ENCODE measurements at regions not wholly inside any gene's neighbourhood (a gene's known extent, or its start where the extent isn't known, plus 50 kb on each side); places are given as distances from the start of the nearest gene placed in this dataset.

- POLR2A ChIA-PET: no interaction called here
- no peak overlapping the region for H3K27ac Mint-ChIP-seq
- DNase-seq: no peak
Observed at GRCh38 chr2:220011859-220012258, 384.4 kb downstream of the SLC4A3 start.

GRCh38 chr2:220014961-220015360 lies 387.5 kb downstream of the SLC4A3 start:
- no peaks in the 10 kb centered on the region for H3K4me1 Mint-ChIP-seq
- CTCF ChIA-PET: no interaction called here
- no peaks in the 10 kb centered on the region for H3K27me3 Mint-ChIP-seq
- H3K9me3 Mint-ChIP-seq: peaks cover 2% of the 10 kb centered on the region
- no peak overlapping the region for H3K4me3 Mint-ChIP-seq
- H3K27ac Mint-ChIP-seq: no peak overlapping the region
- no peak for ATAC-seq (ENCODE audit: low read depth)
- DNase-seq: no peak
- POLR2A ChIA-PET: no interaction called here
- no peaks in the 10 kb centered on the region for H3K36me3 Mint-ChIP-seq (ENCODE audit: low read depth)
- intact Hi-C loops (cut with micrococcal nuclease): no loop called here
- no peak for TF ChIP-seq CTCF (IDR thresholded peaks at IDR 0.05)

More at GRCh38 chr2:220011859-220012258, 384.4 kb downstream of the SLC4A3 start:
- Mint-ChIP-seq H3K36me3 (ENCODE audit: low read depth) (no peaks in the 10 kb centered on the region), H3K4me3 (no peak overlapping the region), H3K9me3 (peaks cover 2% of the 10 kb centered on the region), H3K4me1 (no peaks in the 10 kb centered on the region), H3K27me3 (no peaks in the 10 kb centered on the region)
- intact Hi-C loops (cut with micrococcal nuclease): no loop called here
- no peak for TF ChIP-seq CTCF (IDR thresholded peaks at IDR 0.05)
- no peak for ATAC-seq (ENCODE audit: low read depth)
- CTCF ChIA-PET: no interaction called here

GRCh38 chr2:220015576-220015975 lies 388.1 kb downstream of the SLC4A3 start:
- no peak for ATAC-seq (ENCODE audit: low read depth)
- Mint-ChIP-seq H3K36me3 (ENCODE audit: low read depth) (no peaks in the 10 kb centered on the region), H3K4me3 (no peak overlapping the region), H3K9me3 (peaks cover 2% of the 10 kb centered on the region), H3K27ac (no peak overlapping the region), H3K4me1 (no peaks in the 10 kb centered on the region), H3K27me3 (no peaks in the 10 kb centered on the region)
- POLR2A ChIA-PET: no interaction called here
- no peak for TF ChIP-seq CTCF (IDR thresholded peaks at IDR 0.05)
- CTCF ChIA-PET: no interaction called here
- intact Hi-C loops (cut with micrococcal nuclease): no loop called here
- no peak for DNase-seq

GRCh38 chr2:220025207-220025606 lies 397.8 kb downstream of the SLC4A3 start:
- Mint-ChIP-seq H3K27me3 (no peaks in the 10 kb centered on the region), H3K27ac (no peak overlapping the region), H3K36me3 (ENCODE audit: low read depth) (no peaks in the 10 kb centered on the region), H3K9me3 (no peaks in the 10 kb centered on the region), H3K4me1 (no peaks in the 10 kb centered on the region), H3K4me3 (no peak overlapping the region)
- POLR2A ChIA-PET: no interaction called here
- intact Hi-C loops (cut with micrococcal nuclease): no loop called here
- DNase-seq (no peak), ATAC-seq (ENCODE audit: low read depth) (no peak)
- CTCF ChIA-PET: no interaction called here
- TF ChIP-seq CTCF (IDR thresholded peaks at IDR 0.05): no peak

- ATAC-seq (ENCODE audit: low read depth) (no peak), DNase-seq (no peak)
- H3K9me3 Mint-ChIP-seq: no peaks in the 10 kb centered on the region
- ChIA-PET POLR2A (no interaction called here), CTCF (no interaction called here)
- no peak overlapping the region for H3K27ac Mint-ChIP-seq
- no peaks in the 10 kb centered on the region for H3K27me3 Mint-ChIP-seq
- intact Hi-C loops (cut with micrococcal nuclease): no loop called here
- TF ChIP-seq CTCF (IDR thresholded peaks at IDR 0.05): no peak
- no peaks in the 10 kb centered on the region for H3K4me1 Mint-ChIP-seq
- no peaks in the 10 kb centered on the region for H3K36me3 Mint-ChIP-seq (ENCODE audit: low read depth)
- no peak overlapping the region for H3K4me3 Mint-ChIP-seq
Observed at GRCh38 chr2:220029013-220029412, 401.6 kb downstream of the SLC4A3 start.
